Stimulated activated CD4-positive, alpha-beta T cell treated with anti-CD3 and anti-CD28 coated beads, Interleukin-4, amount 100 ng/mL, for 48 hours (primary cell): ENCODE measurements at regions not wholly inside any gene's neighbourhood (a gene's known extent, or its start where the extent isn't known, plus 50 kb on each side); places are given as distances from the start of the nearest gene placed in this dataset.
"Not testable (repeated sequence)": the region's sequence is repeated elsewhere in the genome, so short reads cannot be mapped to it uniquely, and the experiment has no call there.

Experiments
- DNase-seq, 2 donors: peaks; one replicate each; pipeline ENCODE4 v3.0.0-alpha.2; 2020; ENCODE audit warnings: low read depth in 2 of 2

- no peak for DNase-seq
These were observed 224.5 kb upstream of the PELI2 start for GRCh38 chr14:55893705-55894104.

GRCh38 chr14:55897031-55897430 lies 221.2 kb upstream of the PELI2 start:
- no peak for DNase-seq

GRCh38 chr14:55898938-55899337 lies 219.3 kb upstream of the PELI2 start:
- no peak for DNase-seq

- DNase-seq: no peak
These were observed 218.7 kb upstream of the PELI2 start for GRCh38 chr14:55899531-55899930.

- DNase-seq: no peak
These were observed 217.5 kb upstream of the PELI2 start for GRCh38 chr14:55900749-55901148.

- DNase-seq: no peak
These were observed 216.9 kb upstream of the PELI2 start for GRCh38 chr14:55901291-55901690.

- DNase-seq: no peak
These were observed 216.0 kb upstream of the PELI2 start for GRCh38 chr14:55902241-55902640.

GRCh38 chr14:55904086-55904485 lies 214.1 kb upstream of the PELI2 start:
- no peak for DNase-seq

- no peak for DNase-seq
These were observed 210.1 kb upstream of the PELI2 start for GRCh38 chr14:55908106-55908505.

- DNase-seq: no peak
These were observed 208.3 kb upstream of the PELI2 start for GRCh38 chr14:55909879-55910278.

GRCh38 chr14:55910601-55911243 lies 207.5 kb upstream of the PELI2 start:
- DNase-seq: no peak

- DNase-seq: no peak
These were observed 206.4 kb upstream of the PELI2 start for GRCh38 chr14:55911776-55912175.

- no peak for DNase-seq
These were observed 205.9 kb upstream of the PELI2 start for GRCh38 chr14:55912344-55912743.

GRCh38 chr14:55913324-55914025 lies 204.7 kb upstream of the PELI2 start:
- no peak for DNase-seq

- no peak for DNase-seq
These were observed 203.4 kb upstream of the PELI2 start for GRCh38 chr14:55914771-55915170.

GRCh38 chr14:55915456-55915855 lies 202.8 kb upstream of the PELI2 start:
- no peak for DNase-seq

GRCh38 chr14:55919800-55920199 lies 198.4 kb upstream of the PELI2 start:
- DNase-seq: not testable (repeated sequence)

- no peak for DNase-seq
These were observed 196.7 kb upstream of the PELI2 start for GRCh38 chr14:55921511-55921910.

GRCh38 chr14:55926007-55926406 lies 192.2 kb upstream of the PELI2 start:
- DNase-seq: no peak

GRCh38 chr14:55927028-55927427 lies 191.2 kb upstream of the PELI2 start:
- no peak for DNase-seq

GRCh38 chr14:55928276-55928675 lies 189.9 kb upstream of the PELI2 start:
- no peak for DNase-seq

GRCh38 chr14:55929136-55929535 lies 189.1 kb upstream of the PELI2 start:
- no peak for DNase-seq

GRCh38 chr14:55930016-55930784 lies 188.0 kb upstream of the PELI2 start:
- no peak for DNase-seq
